GM10266 (cell line): ENCODE measurements at regions not wholly inside any gene's neighbourhood (a gene's known extent, or its start where the extent isn't known, plus 50 kb on each side); places are given as distances from the start of the nearest gene placed in this dataset.

Source experiments
- DNase-seq: peaks from one replicate; pipeline ENCODE4 v3.0.0; 2012; ENCODE audit errors: extremely low spot score
- CTCF ChIP-seq: IDR thresholded peaks from 2 replicates; pipeline ENCODE4 v1.5.1; 2012; ENCODE audit warnings: mild to moderate bottlenecking, low read depth; ENCODE audit not compliant: control insufficient read depth, insufficient read depth; ENCODE audit errors: missing control alignments

- no peak for TF ChIP-seq CTCF
These were observed 180.1 kb upstream of the ISX start for GRCh38 chr22:34885852-34886251.

GRCh38 chr22:34886391-34886790 is 179.6 kb upstream of the ISX start:
- no peak for DNase-seq
- no peak for TF ChIP-seq CTCF

More at GRCh38 chr22:34885852-34886251, 180.1 kb upstream of the ISX start:
- no peak for DNase-seq

- no peak for TF ChIP-seq CTCF
- DNase-seq, result no peak
These were observed 179.1 kb upstream of the ISX start for GRCh38 chr22:34886812-34887211.

- no peak for TF ChIP-seq CTCF
- no peak for DNase-seq
These were observed 168.8 kb upstream of the ISX start for GRCh38 chr22:34897126-34897525.

GRCh38 chr22:34902335-34902734 is 163.6 kb upstream of the ISX start:
- no peak for DNase-seq
- no peak for TF ChIP-seq CTCF

GRCh38 chr22:34903416-34903815 is 162.5 kb upstream of the ISX start:
- no peak for DNase-seq
- TF ChIP-seq CTCF, result no peak

GRCh38 chr22:34904486-34904885 is 161.5 kb upstream of the ISX start:
- no peak for TF ChIP-seq CTCF
- no peak for DNase-seq
